ENCODE measurements at regions not wholly inside any gene's neighbourhood (a gene's known extent, or its start where the extent isn't known, plus 50 kb on each side); places are given as distances from the start of the nearest gene placed in this dataset.
"Not testable (repeated sequence)": the region's sequence is repeated elsewhere in the genome, so short reads cannot be mapped to it uniquely, and the experiment has no call there.

DNA sequence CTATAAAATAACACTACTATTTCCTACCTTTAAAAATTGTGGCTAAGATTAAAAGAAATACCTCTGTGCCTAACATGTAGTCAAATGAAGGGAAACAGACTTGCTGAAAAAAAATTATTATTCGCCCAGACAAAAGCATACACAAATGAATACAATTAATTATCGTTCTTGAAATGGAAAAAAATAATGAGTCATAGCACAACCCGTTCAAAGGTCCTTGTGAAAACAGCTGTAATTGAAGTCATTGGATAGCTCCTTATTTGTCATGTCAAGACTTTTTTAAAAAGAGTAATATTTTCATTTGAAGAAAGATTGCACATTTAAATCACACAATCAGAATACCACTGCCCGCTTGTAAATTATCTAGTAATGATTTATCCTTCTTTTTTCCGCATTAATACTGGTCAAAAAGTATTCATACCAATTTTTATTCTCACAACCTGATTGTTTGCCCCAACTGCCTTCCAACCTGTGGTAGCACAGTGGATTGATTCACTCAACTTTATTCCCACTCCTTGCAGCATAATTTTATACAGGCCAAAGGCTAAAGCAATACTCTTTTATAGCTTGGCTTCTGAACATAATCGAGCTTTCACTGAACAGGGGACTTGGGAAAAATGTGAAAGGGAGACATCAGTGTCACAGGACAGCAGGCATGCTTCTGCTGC lies 655.2 kb upstream of the MAP3K7 start:
- DNase-seq, result no peak

DNA sequence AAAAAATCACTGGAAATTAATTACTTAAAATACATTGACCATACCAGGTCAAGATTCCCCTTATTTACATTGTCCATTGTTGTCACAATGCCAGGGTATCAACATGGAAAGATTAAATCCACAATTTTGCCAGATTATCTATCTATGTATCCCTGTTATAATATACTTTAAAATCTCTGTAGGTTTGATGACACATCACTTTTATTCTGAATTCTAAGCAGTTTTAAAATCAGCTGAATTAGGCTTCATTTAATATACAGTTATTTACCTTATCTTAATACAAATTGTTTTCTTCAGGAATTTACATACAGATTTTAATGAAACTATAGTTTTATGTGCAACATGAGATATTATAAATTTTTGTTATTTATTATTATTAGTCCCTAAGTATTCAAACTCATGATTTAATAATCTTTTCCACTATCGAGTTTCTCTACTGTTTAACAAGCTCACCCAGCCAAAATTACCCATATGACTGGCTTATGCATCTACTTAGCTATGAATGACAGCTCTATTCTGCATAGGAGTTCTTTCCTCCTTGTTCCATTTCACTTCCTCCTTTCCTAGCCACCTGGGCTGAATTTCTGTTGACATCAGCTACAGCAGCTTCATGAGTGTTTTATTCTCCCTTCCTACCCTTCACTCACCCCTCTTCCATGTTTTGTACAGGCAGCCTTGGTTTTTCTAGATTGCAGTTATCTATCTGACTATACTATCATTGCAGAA lies 654.2 kb upstream of the MAP3K7 start:
- DNase-seq, result no peak

DNA sequence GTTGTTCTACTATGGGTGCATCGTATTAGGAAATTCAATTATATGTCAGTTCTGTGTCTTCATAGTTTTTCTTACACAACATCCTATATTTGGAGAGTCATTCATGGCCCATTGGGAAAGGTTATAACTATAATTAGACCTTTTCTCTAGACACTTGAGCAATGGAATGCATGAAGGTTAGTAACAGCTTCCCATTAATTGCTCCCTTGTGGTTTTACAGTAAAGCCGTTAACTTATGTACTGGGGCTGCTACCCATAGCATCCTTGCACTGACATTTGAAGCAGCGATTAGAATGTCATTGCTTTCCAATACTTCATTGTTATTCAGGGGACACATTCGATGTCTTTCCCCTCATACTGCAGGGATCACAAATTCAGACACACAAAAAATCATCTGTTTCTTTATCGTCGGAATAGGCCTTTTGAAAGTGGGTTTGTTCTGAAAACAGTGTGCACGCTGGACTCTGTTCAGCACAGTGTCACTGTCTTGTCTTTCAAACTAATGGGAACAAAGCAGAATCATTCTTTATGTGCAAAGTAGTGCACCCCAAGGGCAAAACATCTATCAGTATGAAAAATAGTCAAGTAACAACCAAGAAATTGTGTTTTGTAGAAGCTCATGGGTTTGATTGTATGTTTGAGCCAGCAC lies 634.3 kb upstream of the MAP3K7 start:
- DNase-seq, result no peak

DNA sequence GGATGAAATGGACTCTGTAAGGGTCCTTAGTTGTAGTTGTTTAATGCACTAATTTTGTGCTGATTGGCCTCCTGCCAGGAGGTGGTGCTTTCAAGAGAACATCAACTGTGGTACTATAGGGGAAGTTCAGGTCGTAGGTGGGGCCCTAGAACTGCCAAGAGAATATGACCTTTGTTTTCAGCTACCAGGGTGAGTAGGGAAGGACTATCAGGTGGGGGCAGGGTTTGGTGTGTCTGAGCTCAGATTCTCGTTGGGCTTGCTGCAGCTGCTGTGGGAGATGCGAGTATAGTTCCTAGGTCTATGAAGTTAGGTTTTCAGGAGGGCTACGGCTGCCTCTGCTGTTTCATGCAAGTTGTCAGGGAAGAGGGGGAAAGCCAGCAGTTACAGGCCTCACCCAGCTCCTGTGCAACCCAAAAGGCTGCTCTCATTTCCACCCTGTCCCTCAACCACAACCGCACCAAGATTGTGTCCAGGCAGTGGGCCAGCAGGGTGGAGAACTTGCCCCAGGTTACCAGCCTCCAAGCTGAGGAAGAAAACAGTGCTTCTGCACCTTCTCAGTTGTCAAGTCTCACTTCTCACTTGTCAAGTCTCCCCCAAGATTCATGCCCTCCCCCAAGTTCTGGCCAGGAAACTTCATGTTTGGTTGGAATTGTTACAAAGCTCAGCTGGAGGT lies 626.5 kb upstream of the MAP3K7 start:
- DNase-seq, result no peak

DNA sequence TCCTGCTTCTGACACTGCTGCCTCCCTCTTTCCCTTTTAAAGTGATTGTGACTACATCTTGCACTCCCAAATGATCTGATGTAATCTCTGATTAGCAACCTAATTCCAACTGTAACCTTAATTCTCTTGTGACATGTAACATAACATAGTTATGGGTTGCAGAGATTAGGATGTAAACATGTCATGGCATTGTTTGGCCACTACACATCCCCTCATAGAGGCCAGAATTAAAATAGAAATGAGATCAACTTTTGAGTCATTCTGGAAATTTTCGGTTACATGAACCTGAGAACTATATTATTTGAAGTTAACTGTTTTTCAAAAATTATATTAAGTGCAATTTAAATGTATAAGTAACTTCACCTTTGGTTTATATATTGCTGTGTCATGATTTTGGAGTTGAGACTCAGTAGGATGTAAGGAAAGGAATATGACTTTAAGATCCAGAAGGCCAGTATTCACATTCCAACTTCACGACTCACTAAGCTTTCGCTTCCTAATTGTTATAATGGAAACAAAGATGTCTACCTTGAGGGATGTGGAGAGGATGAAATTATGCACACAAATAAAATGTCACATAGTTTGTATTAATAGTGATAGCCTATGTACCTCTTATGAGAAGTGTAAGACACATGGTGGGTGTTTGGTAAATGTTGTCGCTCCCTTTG lies 611.9 kb upstream of the MAP3K7 start:
- DNase-seq, result no peak

DNA sequence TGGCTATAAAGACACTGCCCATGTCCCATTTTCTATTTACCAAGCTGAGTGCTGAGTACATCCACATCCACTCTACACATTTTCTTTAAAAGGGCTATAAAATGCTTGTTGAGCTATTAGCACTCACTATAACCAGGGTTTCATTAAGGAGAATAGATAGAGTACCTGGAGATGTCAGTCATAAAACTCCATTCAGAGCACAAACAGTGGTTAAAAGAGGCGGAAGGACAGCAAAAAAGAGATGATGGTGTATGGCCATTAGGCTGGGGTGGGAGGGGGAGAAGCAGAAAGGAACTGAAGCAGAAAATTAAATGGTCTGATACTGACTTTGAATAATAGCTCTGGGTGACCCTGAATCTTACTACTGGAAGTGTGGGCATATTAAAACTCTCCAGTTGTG lies 609.9 kb upstream of the MAP3K7 start:
- DNase-seq, result no peak

DNA sequence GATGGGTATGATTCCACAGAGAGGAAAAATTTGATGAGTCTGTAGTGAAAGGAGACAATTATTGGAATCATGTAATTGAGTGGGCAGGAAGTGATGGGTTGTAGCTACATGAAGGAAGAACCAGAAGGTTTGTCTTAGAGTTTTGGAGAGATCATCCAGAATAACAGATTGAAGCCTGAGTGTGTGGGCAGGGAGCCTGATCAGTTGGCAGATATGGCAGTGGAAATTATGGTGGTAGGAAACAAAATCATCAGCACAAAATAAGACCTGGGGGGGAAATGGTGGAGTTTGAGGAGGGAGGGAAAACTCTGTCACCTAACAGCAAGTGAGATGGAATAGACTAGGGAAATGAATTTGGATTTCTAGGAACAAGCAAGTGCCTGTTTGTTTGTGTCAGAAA lies 606.6 kb upstream of the MAP3K7 start:
- no peak for DNase-seq

DNA sequence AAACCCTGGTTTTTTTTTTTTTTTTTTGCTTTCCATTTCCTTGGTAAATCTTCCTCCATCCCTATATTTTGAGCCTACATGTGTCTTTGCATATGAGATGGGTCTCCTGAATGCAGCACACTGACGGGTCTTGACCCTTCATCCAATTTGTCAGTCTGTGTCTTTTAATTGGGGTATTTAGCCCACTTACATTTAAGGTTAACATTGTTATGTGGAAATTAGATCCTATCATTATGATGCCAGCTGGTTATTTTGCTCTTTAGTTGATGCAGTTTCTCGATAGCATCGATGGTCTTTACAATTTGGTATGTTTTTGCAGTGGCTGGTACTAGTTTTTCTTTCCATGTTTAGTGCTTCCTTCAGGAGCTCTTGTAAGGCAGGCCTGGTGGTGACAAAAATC lies 603.2 kb upstream of the MAP3K7 start:
- DNase-seq, result not testable (repeated sequence)

DNA sequence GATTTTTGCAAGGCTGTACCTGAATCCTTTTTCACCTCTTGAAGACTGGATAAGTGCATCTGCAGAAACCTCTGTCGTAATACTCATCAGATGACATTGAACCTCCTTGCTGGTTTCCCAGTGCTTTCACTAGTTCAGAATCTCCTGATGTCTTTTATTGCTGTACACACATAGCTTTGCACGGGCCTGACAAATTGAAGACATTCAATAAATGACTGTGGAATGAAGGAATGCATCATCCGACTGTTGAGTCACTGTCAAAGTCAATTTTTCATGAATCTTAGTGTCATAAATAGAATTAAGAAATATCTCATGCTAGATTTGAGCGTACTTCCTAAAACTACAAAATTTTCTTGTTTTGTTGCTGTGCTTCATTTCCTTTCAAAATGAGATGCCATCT lies 598.2 kb upstream of the MAP3K7 start:
- DNase-seq, result no peak

DNA sequence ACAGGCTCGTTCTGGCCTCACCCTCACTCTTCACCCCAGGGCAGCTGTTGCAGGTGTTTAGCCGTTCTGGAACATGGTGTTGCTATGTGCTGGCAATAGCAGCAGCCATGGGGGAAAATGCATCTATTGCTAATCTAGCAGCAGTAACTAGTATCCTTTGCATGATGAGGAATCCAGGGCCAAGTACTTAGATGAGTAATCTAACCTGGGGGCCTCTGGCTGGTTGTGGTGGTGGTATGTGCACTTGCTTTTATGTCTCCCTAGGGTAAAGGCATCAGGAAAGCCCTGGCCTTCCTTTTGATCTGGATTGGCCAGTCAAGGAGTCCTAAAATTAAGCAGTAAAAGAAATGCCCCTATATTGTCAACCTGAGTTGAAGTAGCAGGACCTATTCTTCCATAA lies 594.5 kb upstream of the MAP3K7 start:
- DNase-seq, result no peak

DNA sequence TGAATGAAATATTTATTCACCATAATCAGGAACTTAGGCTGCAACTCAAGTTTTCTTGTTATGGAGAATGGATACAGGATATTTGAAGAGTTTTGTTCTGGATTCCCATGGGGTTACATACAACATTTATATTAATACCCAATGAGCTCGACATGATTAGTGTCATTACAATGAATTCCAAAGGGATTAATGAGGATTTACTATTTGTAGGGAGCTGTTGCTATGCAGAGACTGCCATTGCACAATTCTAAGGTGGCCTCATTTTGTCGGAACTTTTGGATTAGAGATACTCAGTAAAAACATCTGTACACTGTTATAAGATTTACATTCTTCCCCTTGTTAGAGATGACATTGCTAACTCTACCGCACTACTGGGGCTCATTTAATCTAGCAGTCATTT lies 586.8 kb upstream of the MAP3K7 start:
- DNase-seq, result no peak

DNA sequence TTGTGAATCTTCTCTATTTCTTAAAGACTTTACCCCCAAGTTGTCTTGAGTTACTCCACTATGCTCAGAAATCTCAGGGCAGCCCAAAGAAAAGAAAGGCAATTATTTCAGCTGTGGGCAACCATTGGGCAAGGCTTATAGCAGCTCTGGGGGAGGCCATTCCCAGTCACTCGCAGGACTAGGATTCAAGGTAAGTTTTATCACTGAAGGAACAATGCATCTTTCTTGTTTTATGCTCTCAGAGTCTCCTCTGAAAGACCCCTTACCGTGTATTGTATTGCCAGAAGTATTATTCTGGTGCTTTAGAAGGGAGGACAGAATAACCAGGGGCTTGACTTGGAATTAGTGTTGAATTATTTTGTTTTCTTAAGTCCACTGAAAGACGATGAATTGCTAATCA lies 586.3 kb upstream of the MAP3K7 start:
- DNase-seq, result no peak

DNA sequence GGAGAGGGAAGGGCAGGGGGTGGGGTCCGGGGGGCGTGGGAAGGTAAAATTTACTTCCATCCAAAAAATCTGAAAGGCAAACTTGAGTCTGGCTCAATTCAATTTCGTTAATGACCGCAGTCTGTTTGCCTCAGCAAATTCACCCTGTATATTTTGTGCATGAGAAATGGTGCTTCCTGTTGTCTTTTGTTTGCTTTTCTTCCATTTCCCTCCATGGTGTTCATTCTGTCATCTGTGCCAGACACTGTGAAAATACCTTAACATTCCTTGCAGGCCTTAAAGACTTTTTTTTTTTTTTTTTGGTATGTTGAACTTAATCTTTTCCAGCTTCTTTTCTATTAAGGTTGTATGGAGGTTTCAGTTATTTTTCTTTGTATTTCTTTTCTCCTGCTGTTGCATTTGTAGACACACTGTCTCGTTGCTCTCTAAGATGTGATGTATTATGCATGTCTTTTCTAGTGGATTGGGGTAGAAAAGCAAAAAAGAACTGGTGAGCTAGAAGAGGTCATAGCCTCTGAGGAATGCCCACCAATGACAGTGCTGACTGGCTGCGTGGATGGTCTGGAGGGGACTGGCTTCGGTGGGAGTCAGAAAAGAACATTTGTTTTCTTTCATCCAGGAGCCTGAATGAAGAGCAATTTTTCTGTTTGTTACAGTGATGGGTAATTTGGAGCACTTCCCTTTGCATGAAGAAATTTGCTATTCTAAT lies 585.0 kb upstream of the MAP3K7 start:
- no peak for DNase-seq

DNA sequence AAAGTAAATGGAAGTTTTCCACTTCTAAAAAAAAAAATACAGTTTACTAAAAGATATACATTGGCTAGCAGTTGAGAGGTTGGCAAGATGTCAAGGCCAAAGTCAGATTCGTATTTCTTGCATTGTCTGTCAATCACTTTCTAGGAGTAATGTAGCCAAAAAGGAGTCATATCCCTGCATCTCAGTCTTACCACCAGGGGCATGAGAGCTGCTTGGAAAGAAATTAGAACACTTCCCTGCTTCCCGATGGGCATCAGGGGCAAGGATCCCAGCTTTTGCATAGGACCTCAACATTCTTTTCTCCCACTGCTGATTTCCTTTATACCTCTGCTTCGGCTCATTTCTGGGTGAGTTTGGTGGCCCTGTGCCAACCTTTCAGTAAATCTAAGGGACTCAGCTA lies 581.0 kb upstream of the MAP3K7 start:
- no peak for DNase-seq

DNA sequence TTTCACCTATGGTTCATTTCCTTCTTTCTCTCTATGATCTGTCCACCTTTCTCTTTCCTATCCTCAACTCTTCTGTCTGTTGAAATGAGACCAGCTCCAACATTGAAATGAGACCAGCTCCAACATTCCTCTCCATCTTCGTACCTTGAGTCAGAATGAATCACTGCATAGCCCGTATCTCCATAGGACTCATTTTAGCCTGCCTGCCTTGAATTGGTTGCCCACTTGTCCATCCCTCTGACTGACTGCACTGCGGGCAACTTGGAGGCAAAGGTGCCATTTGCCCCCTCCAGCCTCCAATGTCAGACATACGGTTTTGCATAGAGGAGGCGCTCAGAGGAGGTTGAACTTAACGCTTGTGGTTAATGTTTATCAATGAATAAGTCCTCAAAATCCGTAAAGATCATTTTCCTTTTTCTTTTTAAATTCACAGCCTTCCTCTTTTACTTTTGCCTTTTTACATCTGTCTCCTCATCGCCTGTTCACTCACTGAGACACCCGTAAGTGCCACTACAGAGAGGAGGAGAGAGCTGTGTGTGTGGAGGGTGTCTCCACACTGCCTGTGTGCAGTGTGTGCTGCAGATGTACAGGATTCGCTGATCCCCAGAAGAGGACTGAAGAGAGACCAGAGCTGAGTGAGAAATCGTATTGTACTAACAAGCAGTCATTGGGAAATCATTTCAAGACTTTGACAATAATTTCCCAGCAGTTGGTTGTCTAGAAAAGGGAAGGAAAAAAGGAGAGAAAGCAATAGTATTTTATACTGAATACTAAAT lies 579.6 kb upstream of the MAP3K7 start:
- no peak for DNase-seq

DNA sequence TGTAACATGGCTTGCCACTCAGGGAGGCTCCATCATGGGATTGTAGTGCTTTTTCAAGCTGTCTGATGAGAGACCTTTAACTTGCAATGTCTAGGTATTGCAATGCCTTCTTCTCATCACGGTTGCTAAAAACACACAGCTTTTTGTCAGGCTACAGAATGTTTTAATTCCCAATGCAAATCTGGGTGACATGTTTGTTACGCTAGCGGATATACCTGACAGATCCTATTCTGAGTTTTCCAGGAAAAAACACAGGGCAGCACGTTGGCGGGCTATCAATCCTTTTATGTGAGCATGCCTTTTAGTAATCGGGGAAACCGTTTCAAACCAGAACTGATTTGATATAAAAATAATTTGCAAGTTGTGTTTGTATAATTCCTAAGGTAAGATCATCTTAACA lies 577.2 kb upstream of the MAP3K7 start:
- DNase-seq, result no peak

DNA sequence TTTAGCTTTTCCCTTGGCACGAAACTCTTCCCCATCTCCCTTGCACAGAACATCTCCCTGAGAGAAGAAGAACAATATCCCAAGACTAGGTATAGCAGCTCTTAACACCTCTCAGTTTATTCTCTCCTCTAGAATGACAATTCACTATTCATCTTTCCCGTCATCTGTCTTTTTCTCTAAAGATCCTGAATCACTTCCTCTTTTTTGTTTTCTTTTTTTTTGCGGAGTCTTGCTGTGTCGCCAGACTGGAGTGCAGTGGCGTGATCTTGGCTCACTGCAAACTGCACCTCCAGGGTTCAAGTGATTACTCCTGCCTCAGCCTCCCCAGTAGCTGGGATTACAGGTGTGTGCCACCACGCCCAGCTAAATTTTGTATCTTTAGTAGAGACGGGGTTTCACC lies 574.4 kb upstream of the MAP3K7 start:
- no peak for DNase-seq

DNA sequence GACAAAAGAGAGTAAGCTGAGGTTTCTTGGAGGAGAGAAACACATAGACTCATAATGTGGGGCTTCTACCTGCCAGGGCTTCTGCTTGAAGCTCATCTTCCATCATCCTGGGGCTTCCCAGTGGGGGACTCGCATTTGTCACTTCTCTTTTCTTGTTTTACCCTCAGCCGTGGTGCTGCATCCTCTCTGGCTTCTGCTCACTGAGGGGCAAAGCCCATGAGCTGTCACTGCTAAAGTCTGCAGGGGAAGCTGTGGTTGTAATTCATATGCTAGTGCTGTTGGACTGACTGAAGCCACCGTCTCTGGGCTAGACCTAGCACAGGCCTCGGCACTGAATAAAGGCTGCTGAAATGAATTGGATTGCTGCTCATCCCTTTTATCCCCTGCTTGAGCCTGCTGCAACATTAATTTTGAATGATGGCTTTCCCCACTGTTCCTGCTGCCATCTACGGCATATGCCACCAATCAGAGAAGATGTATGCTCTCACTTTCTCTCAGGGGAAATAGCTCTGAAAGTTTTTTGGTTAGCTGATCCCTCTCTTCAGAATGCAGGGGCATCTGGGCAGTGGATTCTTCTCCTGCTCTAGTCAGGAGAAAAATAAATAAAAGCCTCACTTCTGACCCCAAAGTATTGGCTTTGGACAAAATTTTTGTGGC lies 568.4 kb upstream of the MAP3K7 start:
- no peak for DNase-seq

DNA sequence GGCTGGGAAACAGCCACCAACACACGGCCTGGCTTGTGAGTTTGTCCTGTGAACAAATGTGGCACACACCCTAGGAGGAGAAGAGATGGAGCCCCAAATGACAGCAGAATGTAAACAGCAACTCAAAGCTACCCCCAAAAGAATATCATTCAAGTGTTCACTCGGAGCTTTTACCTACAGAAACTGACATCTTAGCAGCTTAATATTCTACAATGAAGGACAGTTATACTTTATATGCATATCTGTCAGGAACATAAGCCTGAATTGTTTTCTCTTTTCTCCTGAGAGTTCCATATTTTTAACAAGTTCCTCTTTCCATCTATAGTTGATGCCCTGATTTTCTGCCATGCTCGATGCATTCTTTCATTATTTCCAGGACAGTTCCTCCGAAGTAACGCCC lies 566.0 kb upstream of the MAP3K7 start:
- no peak for DNase-seq

DNA sequence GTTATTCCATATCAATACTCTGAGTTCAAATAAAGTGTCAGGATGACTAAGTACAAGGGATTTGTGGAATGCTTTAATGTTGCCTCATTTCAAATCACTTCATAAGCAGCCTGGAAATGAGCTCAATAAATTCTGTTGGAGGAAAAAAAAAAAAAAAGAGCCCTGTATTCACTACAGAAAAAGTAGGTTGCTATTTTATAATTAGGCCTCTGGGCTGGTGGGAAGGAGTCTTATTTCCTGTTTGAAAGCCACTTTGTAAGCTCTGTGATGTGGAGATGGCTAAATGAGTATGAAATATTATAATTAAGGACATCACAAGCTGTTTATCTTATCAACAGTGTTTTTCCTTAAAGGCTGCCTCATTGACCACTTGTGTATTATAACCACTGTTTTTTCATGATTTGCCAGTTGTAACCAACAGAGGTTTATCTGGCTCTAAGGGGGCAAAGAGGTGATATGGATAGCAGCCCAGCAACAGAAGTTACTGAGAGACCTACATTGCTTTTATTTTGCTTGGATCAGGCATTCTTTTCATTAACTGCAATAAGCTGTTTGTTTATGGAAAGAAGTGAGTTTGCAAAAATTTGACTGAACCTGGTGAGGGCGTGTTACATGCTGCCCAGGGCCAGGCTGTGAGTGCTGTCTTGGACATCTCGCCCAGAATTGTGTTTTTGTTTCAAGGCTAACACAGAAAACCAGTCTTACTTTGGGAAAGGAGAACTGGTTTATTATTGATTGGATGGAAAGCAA lies 563.3 kb upstream of the MAP3K7 start:
- no peak for DNase-seq

All from GDM1 (cell line).